CD4-positive, alpha-beta T cell treated with Interleukin-6 for 4 hours (primary cell): ENCODE measurements at regions not wholly inside any gene's neighbourhood (a gene's known extent, or its start where the extent isn't known, plus 50 kb on each side); places are given as distances from the start of the nearest gene placed in this dataset.
"Not testable (repeated sequence)": the region's sequence is repeated elsewhere in the genome, so short reads cannot be mapped to it uniquely, and the experiment has no call there.

Source experiments
- DNase-seq: peaks from one replicate; pipeline ENCODE4 v3.0.0-alpha.2; 2020; ENCODE audit warnings: mixed read lengths

DNA sequence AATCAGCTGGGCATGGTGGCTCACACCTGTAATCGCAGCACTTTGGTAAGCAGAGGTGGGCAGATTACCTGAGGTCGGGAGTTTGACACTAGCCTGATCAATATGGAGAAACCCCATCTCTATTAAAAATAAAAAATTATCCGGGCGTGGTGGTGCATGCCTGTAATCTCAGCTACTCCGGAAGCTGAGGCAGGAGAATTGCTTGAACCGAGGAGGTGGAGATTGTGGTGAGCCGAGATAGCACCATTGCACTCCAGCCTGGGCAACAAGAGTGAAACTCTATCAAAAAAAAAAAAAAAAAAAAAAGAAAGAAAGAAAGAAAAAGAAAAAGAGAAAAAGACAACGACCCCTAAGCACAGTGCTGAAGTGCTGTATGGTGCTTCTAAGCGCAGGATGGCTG is 280.6 kb upstream of the MAF start:
- not testable (repeated sequence) for DNase-seq

DNA sequence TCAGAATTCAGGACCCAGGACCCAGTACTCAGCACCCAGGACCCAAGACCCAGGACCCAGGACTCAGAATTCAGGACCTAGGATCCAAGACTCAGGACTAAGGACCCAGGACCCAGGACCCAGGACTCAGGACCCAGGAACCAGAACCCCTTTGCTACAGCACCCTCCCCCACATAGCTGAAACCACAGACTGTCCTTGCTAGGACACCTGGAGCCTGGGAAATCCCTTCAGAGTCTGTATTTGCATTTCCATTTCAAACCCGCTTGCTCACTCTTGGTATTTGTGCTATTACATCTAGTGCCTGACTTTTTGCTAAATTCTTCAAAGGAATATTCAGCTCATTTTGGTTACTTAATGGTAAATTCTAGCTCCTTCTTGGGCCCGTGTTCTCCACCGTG is 275.8 kb upstream of the MAF start:
- DNase-seq, result no peak

DNA sequence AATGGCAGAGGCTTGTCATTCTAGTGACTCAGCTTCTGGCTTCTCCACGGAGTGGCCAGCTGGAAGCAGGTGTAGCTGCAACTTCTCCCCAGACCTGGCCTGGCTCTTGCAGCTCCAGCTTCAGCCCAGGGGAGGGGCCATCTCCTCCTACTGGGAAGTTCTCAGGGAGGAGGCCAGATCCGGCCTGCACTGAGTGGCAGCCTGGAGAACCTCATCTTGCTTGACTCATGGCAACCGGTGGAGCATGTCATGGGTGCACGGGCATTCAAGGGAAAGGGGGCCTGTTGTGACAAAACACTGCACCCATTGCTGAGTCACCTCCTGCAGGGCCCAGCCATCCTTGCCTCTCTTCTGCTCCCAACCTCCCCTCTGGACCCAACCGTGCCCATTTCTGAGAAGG is 273.9 kb upstream of the MAF start:
- no peak for DNase-seq

DNA sequence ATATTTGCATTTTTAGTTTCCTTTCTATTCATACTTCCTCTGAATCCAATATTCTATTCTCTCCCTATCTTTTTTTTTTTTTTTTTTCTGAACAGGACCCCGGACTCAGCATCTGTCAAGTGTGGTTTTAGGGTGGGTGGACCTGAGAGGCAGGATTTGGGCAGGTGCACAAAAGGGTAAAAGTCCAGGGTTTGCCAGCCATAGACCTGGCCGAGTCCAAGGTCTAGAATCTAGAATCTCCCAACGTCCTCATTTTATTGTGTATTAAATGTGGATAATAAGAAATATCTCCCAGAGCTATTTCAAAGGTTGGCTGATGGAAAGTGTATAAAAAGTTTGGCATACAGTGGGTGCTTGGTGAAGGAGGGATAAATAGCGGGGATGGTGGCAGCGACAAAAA is 273.3 kb upstream of the MAF start:
- DNase-seq, result no peak

DNA sequence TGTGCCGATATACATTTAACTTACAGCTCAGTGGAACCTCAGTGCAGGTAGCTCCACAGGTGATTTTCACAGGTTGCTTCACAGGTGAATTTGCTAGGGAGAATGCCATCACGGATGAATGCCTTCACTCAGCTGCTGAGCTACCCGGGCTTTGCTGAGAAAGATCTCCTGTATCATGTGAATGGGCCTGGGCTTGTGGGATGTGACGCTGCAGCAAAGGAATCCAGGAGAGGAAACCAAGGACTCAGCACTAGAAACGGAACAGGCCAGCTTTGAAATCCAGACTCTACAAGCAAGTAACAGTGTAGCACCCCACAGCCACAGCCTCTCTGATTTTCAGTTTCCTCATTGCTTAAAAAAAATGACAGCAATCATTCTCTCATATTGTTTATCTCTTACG is 271.4 kb upstream of the MAF start:
- DNase-seq, result no peak

DNA sequence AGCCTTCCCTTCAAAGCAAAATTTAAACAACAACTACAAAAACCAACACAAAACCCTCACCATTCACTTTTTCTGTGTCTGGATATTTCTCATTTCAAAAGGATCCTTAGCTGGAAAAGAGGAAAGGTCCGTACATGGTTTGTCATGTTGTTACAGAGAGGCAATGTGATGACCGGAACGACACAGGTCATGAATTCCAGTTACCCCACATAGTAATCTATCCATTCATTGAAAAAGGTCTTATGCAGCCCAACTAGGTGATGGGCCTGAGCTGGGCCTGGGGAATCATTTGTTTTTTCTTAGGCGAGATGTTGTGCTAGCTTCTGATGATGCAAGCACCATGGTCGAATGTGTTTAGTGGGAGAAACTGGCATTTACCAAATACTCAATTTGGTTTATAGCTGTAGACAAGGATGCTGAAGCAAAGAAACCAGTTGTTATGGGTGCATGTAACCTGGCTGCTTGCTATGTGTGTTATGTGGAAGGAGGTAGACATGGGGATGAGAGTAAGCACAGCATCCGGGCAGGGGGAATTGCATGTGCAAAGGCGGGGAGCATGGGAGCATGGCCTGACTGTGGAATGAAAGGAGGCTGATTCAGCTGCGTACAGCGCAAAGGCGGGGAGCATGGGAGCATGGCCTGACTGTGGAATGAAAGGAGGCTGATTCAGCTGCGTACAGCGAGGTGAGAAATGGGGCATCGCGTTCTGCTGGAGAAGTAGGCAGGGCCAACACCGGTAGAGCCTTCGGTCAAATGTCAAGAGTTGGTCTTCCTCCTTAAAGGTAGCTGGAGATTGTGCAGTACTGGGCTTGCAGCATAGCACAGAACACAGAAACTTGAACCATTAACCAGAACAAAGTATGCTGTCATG is 269.7 kb upstream of the MAF start:
- DNase-seq, result no peak

DNA sequence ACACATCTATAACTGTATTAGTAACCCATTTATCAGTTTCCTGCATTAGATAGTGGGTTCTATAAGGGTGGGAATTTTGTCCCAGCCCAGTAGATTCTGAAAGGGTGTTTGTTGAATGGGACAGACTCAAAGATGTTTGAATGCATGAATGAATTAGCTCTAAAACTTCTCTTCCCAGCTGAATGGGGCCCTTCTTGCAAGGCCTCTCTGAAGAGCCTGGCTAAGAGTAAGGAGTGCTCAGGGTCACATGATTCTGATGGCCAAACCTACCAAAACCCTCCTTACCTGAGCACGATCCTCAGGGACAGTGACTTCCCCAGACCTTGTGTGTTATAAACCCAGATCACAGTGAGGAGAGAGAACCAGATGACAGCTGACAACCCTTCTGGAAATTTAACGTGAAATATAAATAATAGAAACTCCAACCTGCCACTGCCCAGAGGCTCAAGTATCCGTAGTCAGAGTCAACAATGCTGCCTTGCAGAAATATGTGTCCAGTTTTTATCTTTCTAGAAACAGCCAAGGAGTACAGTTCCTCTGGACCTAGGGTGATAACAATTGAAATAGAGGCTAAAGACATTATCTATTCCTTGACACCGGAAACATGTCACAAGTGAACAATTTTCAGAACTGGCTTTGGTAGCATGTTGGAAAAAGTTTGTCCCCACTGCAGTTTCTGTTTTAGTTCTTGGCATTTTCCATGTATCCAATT is 268.9 kb upstream of the MAF start:
- DNase-seq, result no peak

DNA sequence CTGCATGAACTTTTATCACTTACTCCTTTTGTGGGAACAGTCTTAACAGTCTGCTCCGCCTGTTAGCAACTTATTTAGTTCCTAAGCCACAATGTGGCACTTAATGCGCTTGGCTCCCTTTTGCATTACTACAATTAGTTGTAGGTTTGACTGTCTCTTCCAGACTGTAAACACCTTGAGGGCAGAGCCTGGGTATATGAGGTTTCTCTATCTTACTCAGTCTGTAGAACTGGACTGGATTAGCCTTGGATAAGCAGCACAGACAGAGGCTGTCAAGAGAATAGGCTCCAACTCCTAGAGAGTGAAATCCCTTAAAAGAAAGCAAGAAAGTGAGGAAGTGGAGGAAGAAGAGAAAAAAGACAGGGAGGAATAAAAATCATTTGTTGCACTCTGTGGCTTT is 268.3 kb upstream of the MAF start:
- DNase-seq, result no peak

DNA sequence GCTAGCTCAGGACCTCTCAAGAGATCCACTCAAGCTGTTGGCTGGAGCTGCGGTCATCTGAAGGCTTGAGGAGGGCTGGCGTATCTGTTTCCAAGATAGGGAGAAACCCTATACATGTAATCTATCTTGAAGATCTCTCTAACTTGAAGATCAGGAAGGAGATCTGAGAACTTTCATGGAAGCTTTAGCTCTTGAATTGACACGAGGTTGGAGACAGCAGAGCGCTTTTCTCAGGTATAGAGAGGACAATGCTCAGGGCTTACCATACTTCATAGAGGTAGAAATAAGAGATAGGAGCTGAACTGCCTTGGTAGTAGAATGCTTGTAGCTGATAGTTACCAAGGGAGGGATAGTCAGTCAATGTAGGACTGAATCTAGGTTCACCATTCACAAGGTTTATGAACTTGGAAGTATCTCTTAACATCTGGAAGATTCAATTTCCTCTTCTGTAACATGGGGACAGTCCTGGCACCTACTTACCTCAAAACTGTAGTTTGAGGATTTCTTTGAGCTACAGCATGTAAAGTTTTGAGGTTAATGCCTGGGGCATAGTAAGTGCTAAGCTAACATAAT is 267.0 kb upstream of the MAF start:
- DNase-seq, result no peak

DNA sequence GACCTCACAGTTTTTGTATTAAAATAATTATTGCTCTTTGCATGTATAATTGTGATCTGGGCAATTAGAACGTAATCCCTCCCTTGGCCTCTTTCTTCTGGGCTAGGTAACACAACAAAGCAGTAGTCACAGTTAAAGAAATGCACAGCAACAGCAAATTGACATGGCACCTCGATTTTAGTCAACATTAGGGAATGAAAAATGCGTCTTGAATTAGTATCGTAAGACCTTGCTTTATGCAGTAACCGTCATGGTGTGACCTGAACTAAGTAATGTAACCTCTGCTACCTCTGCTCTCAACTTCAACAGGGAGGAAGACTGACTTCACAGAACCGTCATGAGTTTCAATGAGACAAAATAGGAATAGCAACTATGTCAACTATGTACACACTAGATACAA is 265.4 kb upstream of the MAF start:
- DNase-seq, result no peak

DNA sequence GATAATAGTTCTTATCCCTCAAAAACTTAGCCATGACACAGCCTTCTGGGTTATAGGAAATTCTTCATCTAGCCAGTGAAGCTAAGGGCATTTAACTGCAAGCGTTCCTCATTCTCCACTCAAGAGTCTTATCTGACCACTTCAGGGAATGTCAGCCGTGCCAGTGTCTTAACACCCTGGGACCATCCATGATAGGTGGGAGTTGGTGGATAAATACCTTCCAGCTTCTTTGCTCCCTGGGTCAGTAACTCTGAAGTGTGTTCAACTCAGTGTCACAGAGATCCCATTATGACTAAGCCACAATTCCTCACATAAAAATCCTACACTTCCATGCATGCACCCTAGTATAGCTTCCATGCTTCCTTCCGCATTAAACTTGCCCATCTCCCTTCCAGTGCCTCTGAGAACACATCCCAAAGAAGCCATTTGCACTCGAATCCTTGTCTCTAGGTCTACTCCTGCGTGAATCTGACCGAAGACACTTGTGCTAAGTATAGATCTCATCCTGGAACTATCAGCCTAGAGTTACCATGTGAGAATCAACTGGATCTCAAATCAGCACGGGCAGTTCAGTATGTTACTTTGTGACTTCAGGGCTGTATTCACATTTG is 264.3 kb upstream of the MAF start:
- DNase-seq, result no peak

DNA sequence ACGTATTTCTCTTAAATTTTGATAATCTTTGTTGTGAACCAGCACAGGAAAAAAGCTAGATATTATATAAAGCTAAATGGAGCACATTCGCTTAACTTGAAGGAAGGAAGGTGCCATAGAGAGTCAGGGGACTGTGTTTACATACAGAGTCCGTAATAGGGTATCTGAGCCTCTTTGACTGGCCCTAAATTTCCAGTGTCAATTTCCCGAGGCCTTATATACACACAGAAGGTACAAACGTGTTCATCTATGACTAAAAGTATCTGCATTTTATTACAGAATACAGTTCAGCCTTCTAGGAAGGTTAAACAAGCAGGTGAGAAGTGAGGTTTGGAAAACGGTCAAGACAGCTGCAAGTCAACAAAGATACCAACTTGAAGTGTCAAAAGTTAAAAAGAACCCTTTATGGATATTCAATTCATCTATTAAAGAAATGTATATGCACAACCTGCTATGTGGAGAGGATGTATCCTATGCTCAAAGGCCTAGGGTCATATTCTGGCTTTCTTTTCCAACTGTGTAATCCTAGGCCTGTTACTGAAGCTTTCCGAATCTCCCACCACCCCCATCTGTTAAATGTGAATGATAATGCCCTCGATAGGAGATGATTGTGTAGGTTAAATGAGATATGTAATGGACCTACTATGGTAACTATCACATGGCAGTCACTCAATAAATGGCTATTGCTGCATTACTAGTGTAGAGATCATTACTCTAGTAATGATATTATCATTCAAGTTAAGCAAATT is 263.7 kb upstream of the MAF start:
- DNase-seq, result no peak

DNA sequence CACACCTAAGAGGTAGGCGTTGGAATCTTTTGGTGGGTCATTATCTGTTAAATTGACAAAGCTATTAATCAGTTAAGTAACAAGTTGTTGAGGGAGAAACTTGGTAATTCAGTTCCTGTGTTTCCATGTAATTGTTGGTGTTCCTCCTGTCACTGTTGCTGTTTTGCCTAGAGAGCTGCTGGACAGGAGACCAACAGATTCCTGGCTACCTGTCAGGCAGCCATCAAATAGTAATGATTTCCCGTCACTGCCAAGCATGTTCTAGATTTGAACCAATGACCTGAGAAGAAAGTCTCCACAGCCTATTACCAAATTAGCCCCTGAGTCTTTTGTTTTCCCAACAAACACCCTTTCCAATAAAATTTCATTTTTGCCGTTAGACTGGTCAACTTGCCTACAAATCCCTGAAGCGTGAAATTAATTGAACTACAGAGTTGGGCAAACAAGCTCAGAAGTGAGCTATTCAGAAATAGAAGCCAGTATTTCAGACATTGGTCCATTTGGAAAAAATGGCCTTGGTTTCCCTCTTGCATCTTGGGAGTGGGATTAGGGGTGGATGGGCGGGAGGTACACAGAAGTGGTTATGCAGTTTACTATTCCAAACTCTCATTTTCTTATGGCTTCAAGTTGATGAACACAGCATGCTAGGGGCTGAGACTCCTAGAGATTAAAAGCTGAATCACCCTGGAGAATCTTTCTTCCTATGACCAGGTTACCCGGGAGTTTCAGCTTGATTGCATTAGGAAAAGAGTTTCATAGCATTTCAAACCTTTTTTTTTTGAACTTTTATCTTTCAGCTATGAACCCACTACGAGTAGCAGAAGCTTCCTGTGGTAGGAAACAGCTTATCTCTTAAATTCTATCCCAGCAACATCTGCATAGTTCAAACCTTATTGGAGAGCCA is 262.8 kb upstream of the MAF start:
- no peak for DNase-seq

DNA sequence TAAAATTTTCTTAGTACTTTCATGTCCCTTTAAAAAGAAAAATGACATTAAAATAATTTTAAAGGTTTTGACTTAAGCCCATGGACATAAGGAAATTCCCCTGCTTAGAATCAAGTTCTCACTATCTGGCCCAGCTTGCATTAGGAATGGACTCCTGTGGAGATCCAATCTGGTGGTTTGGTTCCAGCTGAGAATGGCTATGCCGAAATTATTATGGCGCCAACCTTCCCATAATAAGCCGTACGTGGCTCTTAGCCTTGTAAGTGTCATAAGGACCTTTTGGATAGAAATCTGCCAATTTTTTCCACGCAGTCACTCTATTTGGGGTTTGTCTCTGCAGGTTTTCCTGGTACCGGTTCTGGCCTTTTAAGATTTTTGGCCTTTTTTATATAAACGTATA is 262.1 kb upstream of the MAF start:
- DNase-seq, result no peak

DNA sequence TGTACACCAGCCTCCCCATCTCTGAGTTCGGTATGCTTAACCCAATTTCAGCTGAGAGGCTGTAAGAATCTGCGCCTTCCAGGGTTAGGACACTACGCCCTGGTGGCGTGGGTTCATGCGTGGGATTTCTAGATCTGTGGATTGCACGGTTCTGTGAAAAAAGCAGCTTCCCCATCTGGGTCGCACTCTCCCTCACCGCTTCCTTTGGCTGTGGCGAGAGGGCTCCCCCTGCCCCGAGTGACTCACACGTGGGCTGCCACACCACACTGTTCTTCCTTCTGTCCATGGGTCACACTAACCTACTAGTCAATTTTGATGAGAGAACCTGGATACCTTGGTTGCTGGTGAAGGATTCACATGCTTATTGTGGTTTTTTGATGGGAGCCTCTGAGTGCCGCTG is 256.0 kb upstream of the MAF start:
- DNase-seq, result no peak

DNA sequence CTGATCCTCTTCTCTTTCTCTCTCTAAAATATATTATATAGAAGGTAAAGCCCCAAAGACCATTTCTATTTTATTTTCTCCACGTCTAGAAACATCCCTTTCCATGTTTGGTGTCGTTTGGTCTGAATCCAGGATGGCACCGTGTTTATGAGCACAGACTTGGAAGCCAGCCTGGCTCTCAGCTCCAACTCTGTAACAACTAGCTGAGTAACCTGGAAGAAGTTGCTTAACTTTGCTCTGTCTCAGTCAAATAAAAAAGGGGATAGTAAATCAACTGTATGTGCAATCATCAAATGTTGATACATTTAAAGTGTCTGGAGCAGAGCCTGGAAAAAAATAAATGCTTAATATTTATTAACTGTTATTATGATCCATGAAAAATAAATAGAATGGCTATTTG is 249.8 kb upstream of the MAF start:
- no peak for DNase-seq

DNA sequence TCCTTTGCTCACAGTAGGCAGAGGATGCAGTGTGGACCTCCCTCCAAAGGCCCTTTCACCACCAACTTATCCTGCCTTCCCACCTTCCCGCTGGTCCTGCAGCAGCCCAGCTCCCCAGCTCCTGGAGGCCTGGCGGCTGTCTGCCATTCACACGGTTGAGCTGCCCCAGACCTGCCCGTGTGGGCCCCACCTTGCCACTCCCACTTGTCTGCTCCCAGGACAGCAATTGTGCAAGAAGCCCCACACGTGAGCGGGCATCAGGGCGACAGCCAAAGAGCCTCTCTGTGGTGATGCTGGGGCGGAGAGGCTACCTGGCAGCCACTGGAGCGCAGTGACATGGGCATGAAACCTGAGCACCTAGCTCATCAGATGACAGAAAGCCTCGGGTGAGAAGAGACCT is 248.6 kb upstream of the MAF start:
- DNase-seq, result no peak

DNA sequence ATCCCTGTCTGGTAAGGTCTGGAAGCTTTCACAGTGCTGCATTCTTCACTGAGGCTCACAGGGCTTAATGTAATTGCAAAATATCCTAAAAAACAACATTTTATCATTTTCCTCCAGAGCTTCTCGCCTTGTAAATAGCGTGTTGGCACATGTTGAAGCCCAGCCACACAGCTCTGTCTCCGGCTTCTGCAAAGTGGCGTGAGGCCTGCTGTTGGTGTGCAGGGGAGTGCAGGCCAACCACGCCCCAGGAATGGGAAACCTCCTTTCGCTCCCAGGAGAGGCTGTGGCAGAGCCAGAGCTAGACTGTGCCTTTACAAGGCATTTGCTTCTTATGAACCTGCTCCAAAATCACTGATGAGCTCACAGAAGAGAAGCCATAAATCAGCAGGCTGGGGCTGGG is 248.2 kb upstream of the MAF start:
- no peak for DNase-seq

DNA sequence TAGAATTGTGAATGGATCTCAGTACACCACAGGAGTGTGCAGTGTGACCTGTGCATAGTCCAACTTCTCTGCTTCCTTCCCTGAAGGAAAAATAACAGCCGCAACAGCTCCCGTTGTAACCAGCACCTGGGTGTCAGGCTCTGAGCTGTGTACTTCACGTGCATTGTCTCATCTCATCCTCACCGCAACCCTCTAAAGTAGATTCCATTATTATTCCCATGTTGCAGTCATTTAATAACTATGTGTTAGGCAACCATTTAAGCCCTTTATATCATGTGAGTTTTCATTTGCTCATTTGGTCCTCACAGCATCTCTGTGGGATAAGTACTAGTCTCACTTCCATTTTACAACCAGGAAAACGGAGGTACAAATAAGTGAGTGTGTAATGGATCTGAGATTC is 247.0 kb upstream of the MAF start:
- no peak for DNase-seq

DNA sequence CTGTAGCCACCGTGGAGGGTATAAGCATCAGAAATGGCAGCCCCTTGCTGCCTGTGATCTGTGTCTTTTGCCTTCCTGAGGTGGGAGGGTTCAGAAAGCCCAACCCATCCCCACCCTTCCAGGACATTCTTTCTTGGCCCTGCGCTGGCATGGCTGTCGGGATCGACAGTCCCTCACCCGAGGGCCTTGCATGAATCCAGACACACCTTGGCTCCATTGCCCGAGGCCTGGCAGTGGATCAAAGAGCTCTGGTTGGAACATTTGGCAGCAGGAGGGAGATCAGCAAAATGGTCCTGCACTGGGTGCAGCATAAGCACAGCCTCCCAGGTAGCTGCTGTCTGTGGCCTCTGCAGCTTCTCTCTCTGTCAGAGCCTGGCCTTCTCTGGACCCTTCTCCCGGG is 246.6 kb upstream of the MAF start:
- no peak for DNase-seq

DNA sequence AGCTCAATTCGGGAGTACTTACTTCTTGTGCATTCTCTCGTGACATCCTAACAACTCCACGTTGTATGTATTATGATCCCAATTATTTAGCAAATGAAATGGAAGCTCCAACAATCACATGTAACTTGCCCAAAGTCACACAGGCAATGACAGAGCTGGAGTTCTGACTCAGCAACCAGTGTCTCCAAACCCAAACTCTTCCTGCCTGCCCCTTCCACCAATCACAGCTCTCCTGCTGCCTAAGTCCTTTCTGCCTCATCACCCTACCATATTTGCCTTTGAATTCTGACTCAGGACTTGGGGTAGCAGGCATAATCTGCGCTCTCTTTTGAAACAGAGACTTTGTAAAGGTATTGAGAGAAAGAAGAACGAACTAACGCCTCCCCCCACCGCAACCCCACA is 245.2 kb upstream of the MAF start:
- DNase-seq, result no peak
